ENCODE measurements at regions not wholly inside any gene's neighbourhood (a gene's known extent, or its start where the extent isn't known, plus 50 kb on each side); places are given as distances from the start of the nearest gene placed in this dataset.
"Not testable (repeated sequence)": the region's sequence is repeated elsewhere in the genome, so short reads cannot be mapped to it uniquely, and the experiment has no call there.

GRCh38 chr2:167783261-167784083, 463.9 kb downstream of the STK39 start:
- no peaks in the 10 kb centered on the region for H3F3A ChIP-seq (ENCODE audit: insufficient read depth, low read length)
- no peaks in the 10 kb centered on the region for H3K27me3 ChIP-seq (replicated peaks; ENCODE audit: insufficient read depth, low read length)
- DNase-seq: no peak
- no peak overlapping the region for H3K27ac ChIP-seq (ENCODE audit: low read length)
- no peak overlapping the region for H3K9ac ChIP-seq (ENCODE audit: low read length)
- no peaks in the 10 kb centered on the region for H3K79me2 ChIP-seq (ENCODE audit: low read length)
- no peak overlapping the region for H3K4me3 ChIP-seq (ENCODE audit: low read length)
- H3K9me3 ChIP-seq (replicated peaks; ENCODE audit: insufficient read depth, low read length): no peaks in the 10 kb centered on the region
- no peak overlapping the region for H2AFZ ChIP-seq (ENCODE audit: low read length)
- no peak overlapping the region for H3K4me2 ChIP-seq (ENCODE audit: low read depth, low read length)
- H4K20me1 ChIP-seq (ENCODE audit: insufficient read depth, low read length): no peaks in the 10 kb centered on the region
- TF ChIP-seq EZH2phosphoT487 (IDR thresholded peaks at IDR 0.05; ENCODE audit: low read length): no peak
- TF ChIP-seq, protein P1, sequence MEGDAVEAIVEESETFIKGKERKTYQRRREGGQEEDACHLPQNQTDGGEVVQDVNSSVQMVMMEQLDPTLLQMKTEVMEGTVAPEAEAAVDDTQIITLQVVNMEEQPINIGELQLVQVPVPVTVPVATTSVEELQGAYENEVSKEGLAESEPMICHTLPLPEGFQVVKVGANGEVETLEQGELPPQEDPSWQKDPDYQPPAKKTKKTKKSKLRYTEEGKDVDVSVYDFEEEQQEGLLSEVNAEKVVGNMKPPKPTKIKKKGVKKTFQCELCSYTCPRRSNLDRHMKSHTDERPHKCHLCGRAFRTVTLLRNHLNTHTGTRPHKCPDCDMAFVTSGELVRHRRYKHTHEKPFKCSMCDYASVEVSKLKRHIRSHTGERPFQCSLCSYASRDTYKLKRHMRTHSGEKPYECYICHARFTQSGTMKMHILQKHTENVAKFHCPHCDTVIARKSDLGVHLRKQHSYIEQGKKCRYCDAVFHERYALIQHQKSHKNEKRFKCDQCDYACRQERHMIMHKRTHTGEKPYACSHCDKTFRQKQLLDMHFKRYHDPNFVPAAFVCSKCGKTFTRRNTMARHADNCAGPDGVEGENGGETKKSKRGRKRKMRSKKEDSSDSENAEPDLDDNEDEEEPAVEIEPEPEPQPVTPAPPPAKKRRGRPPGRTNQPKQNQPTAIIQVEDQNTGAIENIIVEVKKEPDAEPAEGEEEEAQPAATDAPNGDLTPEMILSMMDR (IDR thresholded peaks at IDR 0.05; ENCODE audit: low read length): no peak
- TF ChIP-seq EZH2 (optimal IDR thresholded peaks at IDR 0.05; ENCODE audit: low read depth, low read length): no peak
- H3K36me3 ChIP-seq (replicated peaks; ENCODE audit: insufficient read depth, low read length): no peaks in the 10 kb centered on the region
- H3K4me1 ChIP-seq (ENCODE audit: low read length): no peaks in the 10 kb centered on the region
- no peaks in the 10 kb centered on the region for H3K9me2 ChIP-seq (replicated peaks; ENCODE audit: insufficient read depth, low read length)

DNA sequence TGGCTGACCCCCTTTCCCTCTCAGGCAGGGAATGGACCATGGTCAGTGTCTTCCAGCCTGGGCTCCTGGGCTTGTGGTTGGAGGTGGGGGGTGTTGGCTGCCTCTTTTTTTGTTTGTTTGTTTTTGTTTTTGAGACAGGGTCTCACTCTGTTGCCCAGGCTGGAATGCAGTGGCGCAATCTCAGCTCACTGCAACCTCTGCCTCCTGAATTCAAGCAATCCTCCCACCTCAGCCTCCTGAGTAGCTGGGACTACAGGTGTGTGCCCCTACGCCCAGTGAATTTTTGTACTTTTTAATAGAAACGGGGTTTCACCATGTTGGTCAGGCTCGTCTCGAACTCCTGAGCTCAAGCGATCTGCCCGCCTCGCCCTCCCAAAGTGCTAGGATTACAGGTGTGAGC, 465.8 kb downstream of the STK39 start:
- H3K27ac ChIP-seq (ENCODE audit: low read length): not testable (repeated sequence)

GRCh38 chr2:167776359-167776758, 471.0 kb downstream of the STK39 start:
- no peaks in the 10 kb centered on the region for H3K9me2 ChIP-seq (replicated peaks; ENCODE audit: insufficient read depth, low read length)
- no peak overlapping the region for H3K27ac ChIP-seq (ENCODE audit: low read length)
- no peak for TF ChIP-seq EZH2 (optimal IDR thresholded peaks at IDR 0.05; ENCODE audit: low read depth, low read length)
- TF ChIP-seq EZH2phosphoT487 (IDR thresholded peaks at IDR 0.05; ENCODE audit: low read length): no peak
- TF ChIP-seq, protein P1 (IDR thresholded peaks at IDR 0.05; ENCODE audit: low read length): no peak
- H3K36me3 ChIP-seq (replicated peaks; ENCODE audit: insufficient read depth, low read length): no peaks in the 10 kb centered on the region
- H4K20me1 ChIP-seq (ENCODE audit: insufficient read depth, low read length): no peaks in the 10 kb centered on the region
- no peak overlapping the region for H3K4me2 ChIP-seq (ENCODE audit: low read depth, low read length)
- no peaks in the 10 kb centered on the region for H3K4me1 ChIP-seq (ENCODE audit: low read length)
- H3K27me3 ChIP-seq (replicated peaks; ENCODE audit: insufficient read depth, low read length): no peaks in the 10 kb centered on the region
- DNase-seq: no peak
- no peaks in the 10 kb centered on the region for H3F3A ChIP-seq (ENCODE audit: insufficient read depth, low read length)
- no peaks in the 10 kb centered on the region for H3K9me3 ChIP-seq (replicated peaks; ENCODE audit: insufficient read depth, low read length)
- no peak overlapping the region for H3K9ac ChIP-seq (ENCODE audit: low read length)
- no peak overlapping the region for H3K4me3 ChIP-seq (ENCODE audit: low read length)
- H3K79me2 ChIP-seq (ENCODE audit: low read length): no peaks in the 10 kb centered on the region
- no peak overlapping the region for H2AFZ ChIP-seq (ENCODE audit: low read length)

More for the DNA sequence above, 465.8 kb downstream of the STK39 start:
- not testable (repeated sequence) for H3K36me3 ChIP-seq (replicated peaks; ENCODE audit: insufficient read depth, low read length); H3K4me2 ChIP-seq (ENCODE audit: low read depth, low read length); H3K27me3 ChIP-seq (replicated peaks; ENCODE audit: insufficient read depth, low read length); H3K9me2 ChIP-seq (replicated peaks; ENCODE audit: insufficient read depth, low read length); H3K79me2 ChIP-seq (ENCODE audit: low read length); H3K4me1 ChIP-seq (ENCODE audit: low read length); H3K9ac ChIP-seq (ENCODE audit: low read length); H3K4me3 ChIP-seq (ENCODE audit: low read length); H2AFZ ChIP-seq (ENCODE audit: low read length); H3F3A ChIP-seq (ENCODE audit: insufficient read depth, low read length); H3K9me3 ChIP-seq (replicated peaks; ENCODE audit: insufficient read depth, low read length); H4K20me1 ChIP-seq (ENCODE audit: insufficient read depth, low read length); DNase-seq

DNA sequence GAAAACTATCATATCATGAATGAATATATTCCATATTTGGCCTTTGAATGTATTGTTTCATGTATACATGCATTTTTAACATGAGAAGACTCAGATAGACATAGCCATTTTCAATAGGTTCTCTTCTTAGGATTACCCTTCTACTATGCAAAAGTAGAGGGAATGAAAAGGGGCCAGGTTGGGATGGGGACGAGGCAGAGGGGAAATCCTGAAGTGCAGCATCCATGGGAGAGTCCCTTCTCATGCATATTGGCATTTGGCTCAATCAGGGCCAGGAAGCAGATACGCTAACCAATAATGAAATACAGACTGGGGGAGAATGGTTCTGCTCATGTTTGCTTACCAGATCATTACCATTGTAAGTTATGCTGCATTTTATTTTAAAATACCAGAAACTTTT, 475.8 kb downstream of the STK39 start:
- DNase-seq: no peak
- Histone ChIP-seq H3K4me3 (ENCODE audit: low read length) (no peak overlapping the region), H3F3A (ENCODE audit: insufficient read depth, low read length) (no peaks in the 10 kb centered on the region), H3K9me3 (replicated peaks; ENCODE audit: insufficient read depth, low read length) (no peaks in the 10 kb centered on the region), H3K4me2 (ENCODE audit: low read depth, low read length) (no peak overlapping the region), H2AFZ (ENCODE audit: low read length) (no peak overlapping the region), H4K20me1 (ENCODE audit: insufficient read depth, low read length) (no peaks in the 10 kb centered on the region), H3K27ac (ENCODE audit: low read length) (no peak overlapping the region), H3K79me2 (ENCODE audit: low read length) (no peaks in the 10 kb centered on the region), H3K4me1 (ENCODE audit: low read length) (no peaks in the 10 kb centered on the region), H3K9ac (ENCODE audit: low read length) (no peak overlapping the region), H3K27me3 (replicated peaks; ENCODE audit: insufficient read depth, low read length) (no peaks in the 10 kb centered on the region), H3K36me3 (replicated peaks; ENCODE audit: insufficient read depth, low read length) (no peaks in the 10 kb centered on the region), H3K9me2 (replicated peaks; ENCODE audit: insufficient read depth, low read length) (no peaks in the 10 kb centered on the region)
- TF ChIP-seq EZH2phosphoT487 (IDR thresholded peaks at IDR 0.05; ENCODE audit: low read length) (no peak), EZH2 (optimal IDR thresholded peaks at IDR 0.05; ENCODE audit: low read depth, low read length) (no peak)
- TF ChIP-seq, protein P1 (IDR thresholded peaks at IDR 0.05; ENCODE audit: low read length): no peak

Data from MM.1S (cell line).